HCT116 (cell line): ENCODE measurements at regions not wholly inside any gene's neighbourhood (a gene's known extent, or its start where the extent isn't known, plus 50 kb on each side); places are given as distances from the start of the nearest gene placed in this dataset.

ENCODE experiments used
- ATAC-seq: fragments of 200-7000 bp; cut with Tn5 transposase; 2 replicates; pipeline ENCODE4 v1.9.1; 2020; ENCODE audit warnings: mild to moderate bottlenecking, moderate library complexity
- BruUV-seq: library from RNA; stranded (reverse); fragments of 400-500 nt; replicated peaks from 2 replicates; lab custom pipeline; 2021; lab: Mats Ljungman, UMichigan
- CTCF ChIA-PET: fragments of 300-600 bp; sonication (Branson Sonifier 250); formaldehyde crosslinking; loops from one replicate; lab custom pipeline; 2021; ENCODE audit warnings: antibody characterized with exemption; lab: Charles Lee
- POLR2A ChIA-PET: fragments of 300-600, 350-600 bp; sonication (Branson Sonifier 250); formaldehyde crosslinking; loops from one replicate; lab custom pipeline; 2021; ENCODE audit warnings: antibody characterized with exemption; lab: Charles Lee
- RAD21 ChIA-PET, 2 experiments: fragments of 300-600 bp; sonication (Branson Sonifier 250); formaldehyde crosslinking; loops; one replicate each; lab custom pipeline; 2023; ENCODE audit warnings: low total read pairs in 2 of 2; ENCODE audit not compliant: uncharacterized antibody in 2 of 2, unreplicated experiment in 2 of 2, low non-redundant PET in 1 of 2; lab: Charles Lee
- DNase-seq: peaks from one replicate; pipeline ENCODE4 v3.0.0-alpha.2; 2010; ENCODE audit warnings: low read depth, low spot score
- H2AFZ ChIP-seq: fragments of 200-600 bp; shearing (Covaris generic), sonication (generic); 2 replicates; pipeline ENCODE4 v1.6.1; 2017; ENCODE audit warnings: low read depth, mixed run types, mixed read lengths, antibody characterized with exemption, low read length; ENCODE audit not compliant: poor library complexity, severe bottlenecking
- H3K27ac ChIP-seq: 2 replicates; pipeline ENCODE4 v1.5.1; 2012; ENCODE audit warnings: low read depth, low read length
- H3K27me3 ChIP-seq: fragments of 200-600 bp; sonication (generic); 2 replicates; pipeline ENCODE4 v1.6.1; 2016; ENCODE audit warnings: mixed run types, low read length, mixed read lengths; ENCODE audit not compliant: insufficient read depth
- H3K36me3 ChIP-seq, 2 experiments: fragments of 200-500 bp in 1 of 2; fragments of 200-600 bp in 1 of 2; sonication (Bioruptor generic) in 1 of 2; sonication (generic) in 1 of 2; 2 replicates each; pipeline versions ENCODE4 v1.5.1 to v1.6.1; 2014 to 2016; ENCODE audit warnings: low read length in 2 of 2, inconsistent platforms in 1 of 2, mixed read lengths in 1 of 2, mixed run types in 1 of 2; ENCODE audit not compliant: insufficient read depth in 2 of 2, control insufficient read depth in 1 of 2
- H3K4me1 ChIP-seq, 2 experiments: fragments of 200-600 bp in 1 of 2; sonication (generic) in 1 of 2; 2 replicates each; pipeline versions ENCODE4 v1.5.1 to v1.6.1; 2012 to 2017; ENCODE audit warnings: low read length in 2 of 2, inconsistent platforms in 1 of 2, mild to moderate bottlenecking in 1 of 2, mixed read lengths in 1 of 2, mixed run types in 1 of 2, moderate library complexity in 1 of 2; ENCODE audit not compliant: insufficient read depth in 2 of 2, control insufficient read depth in 1 of 2
- H3K4me2 ChIP-seq: fragments of 200-600 bp; sonication (generic); 2 replicates; pipeline ENCODE4 v1.6.1; 2017; ENCODE audit warnings: mixed run types, low read length, mixed read lengths
- H3K4me3 ChIP-seq, 2 experiments: fragments of 200-600 bp in 1 of 2; sonication (generic) in 1 of 2; replicated peaks in 1 of 2; 2 replicates each; pipeline ENCODE4 v1.5.1; 2011 to 2016; ENCODE audit warnings: low read length in 2 of 2, control low read depth in 1 of 2, low read depth in 1 of 2, mild to moderate bottlenecking in 1 of 2, mixed read lengths in 1 of 2, mixed run types in 1 of 2
- H3K79me2 ChIP-seq: fragments of 200-600 bp; sonication (generic); 2 replicates; pipeline ENCODE4 v1.6.1; 2017; ENCODE audit warnings: mild to moderate bottlenecking, mixed run types, low read length, moderate library complexity, mixed read lengths; ENCODE audit not compliant: insufficient read depth
- H3K9ac ChIP-seq: fragments of 200-600 bp; sonication (generic); 2 replicates; pipeline ENCODE4 v1.6.1; 2016; ENCODE audit warnings: low read length, mixed read lengths
- H3K9me2 ChIP-seq: fragments of 200-600 bp; sonication (generic), shearing (Covaris generic); 2 replicates; pipeline ENCODE4 v1.6.1; 2017; ENCODE audit warnings: mixed run types, mild to moderate bottlenecking, moderate library complexity; ENCODE audit not compliant: insufficient read depth
- H3K9me3 ChIP-seq, 2 experiments: fragments of 200-500 bp in 1 of 2; fragments of 200-600 bp in 1 of 2; sonication (Bioruptor generic) in 1 of 2; sonication (generic) in 1 of 2; 2 replicates each; pipeline ENCODE4 v1.6.1; 2014 to 2017; ENCODE audit warnings: low read length in 2 of 2, mixed read lengths in 2 of 2, inconsistent platforms in 1 of 2, low read depth in 1 of 2, mild to moderate bottlenecking in 1 of 2, mixed run types in 1 of 2, moderate library complexity in 1 of 2; ENCODE audit not compliant: control insufficient read depth in 1 of 2, insufficient read depth in 1 of 2
- H4K20me1 ChIP-seq: fragments of 200-600 bp; sonication (generic), shearing (Covaris generic); 2 replicates; pipeline ENCODE4 v1.6.1; 2017; ENCODE audit warnings: mixed run types, mild to moderate bottlenecking, moderate library complexity; ENCODE audit not compliant: insufficient read depth
- CBX3 ChIP-seq: IDR thresholded peaks from 2 replicates; pipeline ENCODE4 v1.6.1; 2012; ENCODE audit warnings: low read depth
- CEBPB ChIP-seq: IDR thresholded peaks from 2 replicates; pipeline ENCODE4 v1.6.1; 2012; ENCODE audit warnings: low read depth
- EZH2 ChIP-seq: fragments of 200-600 bp; sonication (generic); IDR thresholded peaks from 2 replicates; pipeline ENCODE4 v1.6.1; 2017; ENCODE audit warnings: antibody characterized with exemption, mixed run types
- EZH2phosphoT487 ChIP-seq: fragments of 200-600 bp; IDR thresholded peaks from 2 replicates; pipeline ENCODE4 v1.6.1; 2018; ENCODE audit warnings: antibody characterized with exemption, borderline replicate concordance
- FOSL1 ChIP-seq: IDR thresholded peaks from 2 replicates; pipeline ENCODE4 v1.6.1; 2012; ENCODE audit warnings: low read depth
- JUND ChIP-seq: IDR thresholded peaks from 2 replicates; pipeline ENCODE4 v1.6.1; 2012
- POLR2A ChIP-seq: IDR thresholded peaks from 2 replicates; pipeline ENCODE4 v1.7.0; 2011; ENCODE audit warnings: borderline replicate concordance; ENCODE audit not compliant: insufficient read depth, insufficient read length; ENCODE audit errors: extremely low read depth
- SP1 ChIP-seq: IDR thresholded peaks from 2 replicates; pipeline ENCODE4 v1.6.1; 2012; ENCODE audit warnings: low read depth
- SRF ChIP-seq: IDR thresholded peaks from 2 replicates; pipeline ENCODE4 v1.6.1; 2012; ENCODE audit warnings: low read depth
- YY1 ChIP-seq: IDR thresholded peaks from 2 replicates; pipeline ENCODE4 v1.6.1; 2011; ENCODE audit warnings: low read length, low read depth, moderate library complexity, mild to moderate bottlenecking; ENCODE audit not compliant: insufficient replicate concordance; ENCODE audit errors: extremely low read depth
- ZNF274 ChIP-seq: fragments of 200-500 bp; sonication (Bioruptor generic); IDR thresholded peaks from 2 replicates; pipeline ENCODE4 v1.6.1; 2014; ENCODE audit warnings: mild to moderate bottlenecking, low read depth, low read length, inconsistent platforms
- intact Hi-C: fragments of 100-400 bp; cut with micrococcal nuclease; formaldehyde crosslinking; loops from 2 replicates; pipeline ENCODE4 v1.10.0; 2022
- TF ChIP-seq, protein P1 (sequence below): IDR thresholded peaks from 2 replicates; pipeline ENCODE4 v1.6.1; 2012; ENCODE audit warnings: low read depth
- TF ChIP-seq, protein P2 (sequence below), 3 experiments: fragments of 200-600 bp in 1 of 3; sonication (generic) in 1 of 3; IDR thresholded peaks in 2 of 3; conservative IDR thresholded peaks in 1 of 3; 2 replicates each; pipeline ENCODE4 v1.5.1; 2012 to 2017; ENCODE audit warnings: low read depth in 2 of 3, low read length in 2 of 3, antibody characterized with exemption in 1 of 3, borderline replicate concordance in 1 of 3, control low read depth in 1 of 3, mild to moderate bottlenecking in 1 of 3, mixed read lengths in 1 of 3, mixed run types in 1 of 3, moderate library complexity in 1 of 3; ENCODE audit not compliant: insufficient read depth in 1 of 3
- TF ChIP-seq, protein P3 (sequence below): IDR thresholded peaks from 2 replicates; pipeline ENCODE4 v1.6.1; 2012
- TF ChIP-seq, protein P4 (sequence below): IDR thresholded peaks from 2 replicates; pipeline ENCODE4 v1.6.1; 2011; ENCODE audit warnings: mild to moderate bottlenecking, low read length, moderate library complexity; ENCODE audit not compliant: insufficient replicate concordance; ENCODE audit errors: extremely low read depth

DNA sequence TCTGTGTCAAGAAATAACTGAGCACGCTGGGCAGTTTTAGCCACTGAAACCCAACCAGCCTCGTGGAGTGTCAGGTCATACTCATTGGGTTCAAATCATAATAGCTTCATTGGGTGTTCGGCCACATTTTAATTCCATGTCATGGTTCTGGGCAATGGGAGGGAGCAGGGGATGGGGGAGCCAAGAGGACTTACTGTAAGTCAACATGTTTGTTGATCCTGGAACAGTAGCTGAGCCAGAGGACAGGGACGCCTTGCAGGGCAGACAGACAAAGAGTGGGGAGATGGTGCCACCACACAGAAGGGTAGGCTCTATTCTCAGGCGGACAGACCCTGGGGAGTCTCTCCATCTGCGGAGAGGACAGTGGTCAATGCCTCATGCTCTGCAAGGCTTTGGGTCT is 161.1 kb downstream of the ZBTB18 start:
- Histone ChIP-seq H3K79me2 (no peaks in the 10 kb centered on the region), H3K4me2 (no peak overlapping the region), H3K9me2 (no peaks in the 10 kb centered on the region), H3K4me1 (peaks cover 11 to 24% of the 10 kb centered on the region in 2 experiments), H3K27me3 (no peaks in the 10 kb centered on the region), H2AFZ (no peak overlapping the region), H3K9me3 (no peaks in the 10 kb centered on the region), H3K27ac (no peak overlapping the region), H3K4me3 (no peak overlapping the region), H3K36me3 (no peaks in the 10 kb centered on the region), H3K9ac (no peak overlapping the region), H4K20me1 (no peaks in the 10 kb centered on the region)
- DNase-seq (no peak), ATAC-seq (no peak)
- TF ChIP-seq, protein P1, sequence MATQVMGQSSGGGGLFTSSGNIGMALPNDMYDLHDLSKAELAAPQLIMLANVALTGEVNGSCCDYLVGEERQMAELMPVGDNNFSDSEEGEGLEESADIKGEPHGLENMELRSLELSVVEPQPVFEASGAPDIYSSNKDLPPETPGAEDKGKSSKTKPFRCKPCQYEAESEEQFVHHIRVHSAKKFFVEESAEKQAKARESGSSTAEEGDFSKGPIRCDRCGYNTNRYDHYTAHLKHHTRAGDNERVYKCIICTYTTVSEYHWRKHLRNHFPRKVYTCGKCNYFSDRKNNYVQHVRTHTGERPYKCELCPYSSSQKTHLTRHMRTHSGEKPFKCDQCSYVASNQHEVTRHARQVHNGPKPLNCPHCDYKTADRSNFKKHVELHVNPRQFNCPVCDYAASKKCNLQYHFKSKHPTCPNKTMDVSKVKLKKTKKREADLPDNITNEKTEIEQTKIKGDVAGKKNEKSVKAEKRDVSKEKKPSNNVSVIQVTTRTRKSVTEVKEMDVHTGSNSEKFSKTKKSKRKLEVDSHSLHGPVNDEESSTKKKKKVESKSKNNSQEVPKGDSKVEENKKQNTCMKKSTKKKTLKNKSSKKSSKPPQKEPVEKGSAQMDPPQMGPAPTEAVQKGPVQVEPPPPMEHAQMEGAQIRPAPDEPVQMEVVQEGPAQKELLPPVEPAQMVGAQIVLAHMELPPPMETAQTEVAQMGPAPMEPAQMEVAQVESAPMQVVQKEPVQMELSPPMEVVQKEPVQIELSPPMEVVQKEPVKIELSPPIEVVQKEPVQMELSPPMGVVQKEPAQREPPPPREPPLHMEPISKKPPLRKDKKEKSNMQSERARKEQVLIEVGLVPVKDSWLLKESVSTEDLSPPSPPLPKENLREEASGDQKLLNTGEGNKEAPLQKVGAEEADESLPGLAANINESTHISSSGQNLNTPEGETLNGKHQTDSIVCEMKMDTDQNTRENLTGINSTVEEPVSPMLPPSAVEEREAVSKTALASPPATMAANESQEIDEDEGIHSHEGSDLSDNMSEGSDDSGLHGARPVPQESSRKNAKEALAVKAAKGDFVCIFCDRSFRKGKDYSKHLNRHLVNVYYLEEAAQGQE: no peak
- no peak for TF ChIP-seq CBX3
- no peak for TF ChIP-seq SRF
- no peak for TF ChIP-seq CEBPB
- TF ChIP-seq ZNF274: no peak
- TF ChIP-seq FOSL1: no peak
- TF ChIP-seq, protein P2, sequence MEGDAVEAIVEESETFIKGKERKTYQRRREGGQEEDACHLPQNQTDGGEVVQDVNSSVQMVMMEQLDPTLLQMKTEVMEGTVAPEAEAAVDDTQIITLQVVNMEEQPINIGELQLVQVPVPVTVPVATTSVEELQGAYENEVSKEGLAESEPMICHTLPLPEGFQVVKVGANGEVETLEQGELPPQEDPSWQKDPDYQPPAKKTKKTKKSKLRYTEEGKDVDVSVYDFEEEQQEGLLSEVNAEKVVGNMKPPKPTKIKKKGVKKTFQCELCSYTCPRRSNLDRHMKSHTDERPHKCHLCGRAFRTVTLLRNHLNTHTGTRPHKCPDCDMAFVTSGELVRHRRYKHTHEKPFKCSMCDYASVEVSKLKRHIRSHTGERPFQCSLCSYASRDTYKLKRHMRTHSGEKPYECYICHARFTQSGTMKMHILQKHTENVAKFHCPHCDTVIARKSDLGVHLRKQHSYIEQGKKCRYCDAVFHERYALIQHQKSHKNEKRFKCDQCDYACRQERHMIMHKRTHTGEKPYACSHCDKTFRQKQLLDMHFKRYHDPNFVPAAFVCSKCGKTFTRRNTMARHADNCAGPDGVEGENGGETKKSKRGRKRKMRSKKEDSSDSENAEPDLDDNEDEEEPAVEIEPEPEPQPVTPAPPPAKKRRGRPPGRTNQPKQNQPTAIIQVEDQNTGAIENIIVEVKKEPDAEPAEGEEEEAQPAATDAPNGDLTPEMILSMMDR (IDR thresholded peaks at IDR 0.05 in 2 of 3, conservative IDR thresholded peaks at IDR 0.05 in 1 of 3; ENCODE audit: borderline replicate concordance in 1 of 3, insufficient read depth in 1 of 3, low read depth in 2 of 3, low read length in 2 of 3): no peak
- TF ChIP-seq, protein P3, sequence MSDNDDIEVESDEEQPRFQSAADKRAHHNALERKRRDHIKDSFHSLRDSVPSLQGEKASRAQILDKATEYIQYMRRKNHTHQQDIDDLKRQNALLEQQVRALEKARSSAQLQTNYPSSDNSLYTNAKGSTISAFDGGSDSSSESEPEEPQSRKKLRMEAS: no peak
- no peak for TF ChIP-seq POLR2A
- TF ChIP-seq JUND: no peak
- TF ChIP-seq EZH2phosphoT487: no peak
- TF ChIP-seq YY1: no peak
- no peak for TF ChIP-seq SP1
- TF ChIP-seq EZH2: no peak
- TF ChIP-seq, protein P4, sequence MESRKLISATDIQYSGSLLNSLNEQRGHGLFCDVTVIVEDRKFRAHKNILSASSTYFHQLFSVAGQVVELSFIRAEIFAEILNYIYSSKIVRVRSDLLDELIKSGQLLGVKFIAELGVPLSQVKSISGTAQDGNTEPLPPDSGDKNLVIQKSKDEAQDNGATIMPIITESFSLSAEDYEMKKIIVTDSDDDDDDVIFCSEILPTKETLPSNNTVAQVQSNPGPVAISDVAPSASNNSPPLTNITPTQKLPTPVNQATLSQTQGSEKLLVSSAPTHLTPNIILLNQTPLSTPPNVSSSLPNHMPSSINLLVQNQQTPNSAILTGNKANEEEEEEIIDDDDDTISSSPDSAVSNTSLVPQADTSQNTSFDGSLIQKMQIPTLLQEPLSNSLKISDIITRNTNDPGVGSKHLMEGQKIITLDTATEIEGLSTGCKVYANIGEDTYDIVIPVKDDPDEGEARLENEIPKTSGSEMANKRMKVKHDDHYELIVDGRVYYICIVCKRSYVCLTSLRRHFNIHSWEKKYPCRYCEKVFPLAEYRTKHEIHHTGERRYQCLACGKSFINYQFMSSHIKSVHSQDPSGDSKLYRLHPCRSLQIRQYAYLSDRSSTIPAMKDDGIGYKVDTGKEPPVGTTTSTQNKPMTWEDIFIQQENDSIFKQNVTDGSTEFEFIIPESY: no peak
- ChIA-PET RAD21 (no interaction called here), CTCF (no interaction called here), POLR2A (no interaction called here)
- intact Hi-C loops: loop anchor here (5.0 kb wide), 2 partner anchors 165 to 870 kb away; no protein-coding TSS in a partner anchor
- no TSS peak for BruUV-seq
